Keratinocyte (primary cell): ENCODE measurements at regions not wholly inside any gene's neighbourhood (a gene's known extent, or its start where the extent isn't known, plus 50 kb on each side); places are given as distances from the start of the nearest gene placed in this dataset.

Experiments used
- EZH2 ChIP-seq: IDR thresholded peaks from one replicate; pipeline ENCODE4 v1.6.1; 2012; ENCODE audit warnings: inconsistent platforms, mild to moderate bottlenecking, low read length, moderate library complexity
- TF ChIP-seq, protein P1 (sequence below), 3 experiments: IDR thresholded peaks in 1 of 3; conservative IDR thresholded peaks in 1 of 3; optimal IDR thresholded peaks in 1 of 3; 2 replicates in 2 of 3; 3 replicates in 1 of 3; pipeline versions ENCODE3 to v1.5.1; 2011; ENCODE audit warnings: low read length in 3 of 3, mild to moderate bottlenecking in 3 of 3, moderate library complexity in 2 of 3, control low read depth in 1 of 3, inconsistent platforms in 1 of 3; ENCODE audit not compliant: insufficient read depth in 2 of 3; ENCODE audit errors: extremely low read depth in 1 of 3

GRCh38 chr4:157898836-157899605 lies 273.8 kb downstream of the GASK1B start:
- TF ChIP-seq, protein P1, sequence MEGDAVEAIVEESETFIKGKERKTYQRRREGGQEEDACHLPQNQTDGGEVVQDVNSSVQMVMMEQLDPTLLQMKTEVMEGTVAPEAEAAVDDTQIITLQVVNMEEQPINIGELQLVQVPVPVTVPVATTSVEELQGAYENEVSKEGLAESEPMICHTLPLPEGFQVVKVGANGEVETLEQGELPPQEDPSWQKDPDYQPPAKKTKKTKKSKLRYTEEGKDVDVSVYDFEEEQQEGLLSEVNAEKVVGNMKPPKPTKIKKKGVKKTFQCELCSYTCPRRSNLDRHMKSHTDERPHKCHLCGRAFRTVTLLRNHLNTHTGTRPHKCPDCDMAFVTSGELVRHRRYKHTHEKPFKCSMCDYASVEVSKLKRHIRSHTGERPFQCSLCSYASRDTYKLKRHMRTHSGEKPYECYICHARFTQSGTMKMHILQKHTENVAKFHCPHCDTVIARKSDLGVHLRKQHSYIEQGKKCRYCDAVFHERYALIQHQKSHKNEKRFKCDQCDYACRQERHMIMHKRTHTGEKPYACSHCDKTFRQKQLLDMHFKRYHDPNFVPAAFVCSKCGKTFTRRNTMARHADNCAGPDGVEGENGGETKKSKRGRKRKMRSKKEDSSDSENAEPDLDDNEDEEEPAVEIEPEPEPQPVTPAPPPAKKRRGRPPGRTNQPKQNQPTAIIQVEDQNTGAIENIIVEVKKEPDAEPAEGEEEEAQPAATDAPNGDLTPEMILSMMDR (optimal IDR thresholded peaks at IDR 0.05 in 1 of 3, IDR thresholded peaks at IDR 0.05 in 1 of 3, conservative IDR thresholded peaks at IDR 0.05 in 1 of 3; ENCODE audit: extremely low read depth in 1 of 3, insufficient read depth in 2 of 3, low read length in 3 of 3): no peak
- no peak for TF ChIP-seq EZH2
